HL-60 (cell line): ENCODE measurements at regions not wholly inside any gene's neighbourhood (a gene's known extent, or its start where the extent isn't known, plus 50 kb on each side); places are given as distances from the start of the nearest gene placed in this dataset.

Experiments
- DNase-seq, 2 experiments: peaks; one replicate each; pipeline ENCODE4 v3.0.0-alpha.2; 2010 to 2020; ENCODE audit warnings: low read depth in 1 of 2, low spot score in 1 of 2
- H3K27ac ChIP-seq: fragments of 250-450 bp; sonication (Bioruptor Pico); replicated peaks from 2 replicates; pipeline ENCODE4 v1.5.1; 2020; ENCODE audit warnings: mild to moderate bottlenecking, moderate library complexity
- H3K27me3 ChIP-seq: fragments of 250-450 bp; sonication (Bioruptor Pico); 2 replicates; pipeline ENCODE4 v1.5.1; 2021; ENCODE audit warnings: mild to moderate bottlenecking, moderate library complexity; ENCODE audit not compliant: insufficient read depth, poor library complexity, severe bottlenecking
- H3K4me3 ChIP-seq: replicated peaks from 2 replicates; pipeline ENCODE4 v1.5.1; 2011; ENCODE audit warnings: mild to moderate bottlenecking, control low read depth, low read length; ENCODE audit not compliant: insufficient read depth
- CTCF ChIP-seq: IDR thresholded peaks from one replicate; pipeline ENCODE4 v1.5.1; 2011; ENCODE audit warnings: low read length, control low read depth, inconsistent platforms; ENCODE audit not compliant: insufficient read depth
- GABPA ChIP-seq: IDR thresholded peaks from 2 replicates; pipeline ENCODE4 v1.6.1; 2012; ENCODE audit warnings: low read depth
- POLR2AphosphoS5 ChIP-seq: IDR thresholded peaks from 2 replicates; pipeline ENCODE4 v1.6.1; 2012; ENCODE audit warnings: low read depth
- REST ChIP-seq: IDR thresholded peaks from 2 replicates; pipeline ENCODE4 v1.6.1; 2012; ENCODE audit warnings: low read depth; ENCODE audit not compliant: insufficient replicate concordance
- SPI1 ChIP-seq: IDR thresholded peaks from 2 replicates; pipeline ENCODE4 v1.6.1; 2012; ENCODE audit warnings: low read depth, mild to moderate bottlenecking, borderline replicate concordance

- H3K27ac ChIP-seq, result no peak overlapping the region
- H3K4me3 ChIP-seq, result no peak overlapping the region
- no peak for TF ChIP-seq REST
- TF ChIP-seq CTCF, result no peak
- no peak for TF ChIP-seq SPI1
- no peak for TF ChIP-seq POLR2AphosphoS5
- no peak for TF ChIP-seq GABPA
- no peak for DNase-seq
- H3K27me3 ChIP-seq, result peaks cover 2% of the 10 kb centered on the region
These were observed 103.7 kb upstream of the ASIC2 start for GRCh38 chr17:33396818-33397217.

GRCh38 chr17:33398386-33398785, 105.3 kb upstream of the ASIC2 start:
- Histone ChIP-seq H3K27me3 (peaks cover 2% of the 10 kb centered on the region), H3K4me3 (no peak overlapping the region), H3K27ac (no peak overlapping the region)
- DNase-seq, result no peak
- no peak for TF ChIP-seq CTCF
- TF ChIP-seq POLR2AphosphoS5, result no peak
- TF ChIP-seq GABPA, result no peak
- TF ChIP-seq REST, result no peak
- TF ChIP-seq SPI1, result no peak

GRCh38 chr17:33401249-33401648, 108.2 kb upstream of the ASIC2 start:
- no peaks in the 10 kb centered on the region for H3K27me3 ChIP-seq
- no peak overlapping the region for H3K4me3 ChIP-seq
- no peak for TF ChIP-seq REST
- no peak for TF ChIP-seq SPI1
- TF ChIP-seq CTCF, result no peak
- no peak for TF ChIP-seq GABPA
- TF ChIP-seq POLR2AphosphoS5, result no peak

More at GRCh38 chr17:33401249-33401648, 108.2 kb upstream of the ASIC2 start:
- H3K27ac ChIP-seq, result no peak overlapping the region
- DNase-seq, result no peak
